Kidney (tissue), 13 donors: ENCODE measurements at regions not wholly inside any gene's neighbourhood (a gene's known extent, or its start where the extent isn't known, plus 50 kb on each side); places are given as distances from the start of the nearest gene placed in this dataset.

Source experiments
- DNase-seq, 5 donors: peaks; one replicate each; pipeline ENCODE4 v3.0.0-alpha.2; 2013 to 2020
- FAIRE-seq: peaks from 2 replicates; lab custom pipeline; 2012; peaks lifted over from hg19 to GRCh38; lab: Jason Lieb, UNC
- H3K27ac ChIP-seq, 2 donors: one replicate each; pipeline ENCODE4 v1.7.0; 2013; ENCODE audit warnings: low read depth in 2 of 2, low read length in 2 of 2, inconsistent platforms in 1 of 2
- H3K27me3 ChIP-seq: one replicate; pipeline ENCODE4 v1.7.1; 2013; ENCODE audit warnings: low read length, inconsistent platforms; ENCODE audit not compliant: control insufficient read depth, insufficient read depth
- H3K36me3 ChIP-seq, 3 donors: one replicate each; pipeline versions ENCODE4 v1.7.0 to v1.7.1; 2013; ENCODE audit warnings: low read length in 3 of 3, control low read depth in 1 of 3, inconsistent platforms in 1 of 3; ENCODE audit not compliant: insufficient read depth in 3 of 3, control insufficient read depth in 2 of 3
- H3K4me1 ChIP-seq, 3 donors: one replicate each; pipeline versions ENCODE4 v1.7.0 to v1.7.1; 2013; ENCODE audit warnings: low read length in 3 of 3, inconsistent platforms in 1 of 3, low read depth in 1 of 3; ENCODE audit not compliant: control insufficient read depth in 2 of 3, insufficient read depth in 2 of 3
- H3K4me3 ChIP-seq, 3 donors: one replicate each; pipeline versions ENCODE4 v1.7.0 to v1.8.1; 2013; ENCODE audit warnings: low read length in 3 of 3, control low read depth in 1 of 3, inconsistent platforms in 1 of 3
- H3K9ac ChIP-seq, 3 donors: one replicate each; pipeline versions ENCODE4 v1.7.0 to v1.7.1; 2013; ENCODE audit warnings: low read length in 3 of 3, control low read depth in 1 of 3, inconsistent platforms in 1 of 3
- H3K9me3 ChIP-seq, 3 donors: one replicate each; pipeline versions ENCODE4 v1.7.0 to v1.7.1; 2013; ENCODE audit warnings: low read length in 3 of 3, control low read depth in 1 of 3, inconsistent platforms in 1 of 3; ENCODE audit not compliant: control insufficient read depth in 2 of 3, insufficient read depth in 1 of 3
- CTCF ChIP-seq: IDR thresholded peaks from 3 replicates; pipeline ENCODE4 v1.5.1; 2012; ENCODE audit warnings: mild to moderate bottlenecking, moderate library complexity, borderline replicate concordance; ENCODE audit not compliant: insufficient read depth; ENCODE audit errors: extremely low read depth
- intact Hi-C: fragments of 100-400 bp; cut with DNase I; formaldehyde crosslinking; loops from one replicate; pipeline ENCODE4 v1.11.1; 2022
- donor health status: control.
- donor health status: control.
- donor health status: control.
- donor health status: control.
- donor health status: control.
- donor health status: DM: yes; HTN: yes; CAD: no.
- donor health status: Normal renal cell carcinoma (clear cell type).

DNA sequence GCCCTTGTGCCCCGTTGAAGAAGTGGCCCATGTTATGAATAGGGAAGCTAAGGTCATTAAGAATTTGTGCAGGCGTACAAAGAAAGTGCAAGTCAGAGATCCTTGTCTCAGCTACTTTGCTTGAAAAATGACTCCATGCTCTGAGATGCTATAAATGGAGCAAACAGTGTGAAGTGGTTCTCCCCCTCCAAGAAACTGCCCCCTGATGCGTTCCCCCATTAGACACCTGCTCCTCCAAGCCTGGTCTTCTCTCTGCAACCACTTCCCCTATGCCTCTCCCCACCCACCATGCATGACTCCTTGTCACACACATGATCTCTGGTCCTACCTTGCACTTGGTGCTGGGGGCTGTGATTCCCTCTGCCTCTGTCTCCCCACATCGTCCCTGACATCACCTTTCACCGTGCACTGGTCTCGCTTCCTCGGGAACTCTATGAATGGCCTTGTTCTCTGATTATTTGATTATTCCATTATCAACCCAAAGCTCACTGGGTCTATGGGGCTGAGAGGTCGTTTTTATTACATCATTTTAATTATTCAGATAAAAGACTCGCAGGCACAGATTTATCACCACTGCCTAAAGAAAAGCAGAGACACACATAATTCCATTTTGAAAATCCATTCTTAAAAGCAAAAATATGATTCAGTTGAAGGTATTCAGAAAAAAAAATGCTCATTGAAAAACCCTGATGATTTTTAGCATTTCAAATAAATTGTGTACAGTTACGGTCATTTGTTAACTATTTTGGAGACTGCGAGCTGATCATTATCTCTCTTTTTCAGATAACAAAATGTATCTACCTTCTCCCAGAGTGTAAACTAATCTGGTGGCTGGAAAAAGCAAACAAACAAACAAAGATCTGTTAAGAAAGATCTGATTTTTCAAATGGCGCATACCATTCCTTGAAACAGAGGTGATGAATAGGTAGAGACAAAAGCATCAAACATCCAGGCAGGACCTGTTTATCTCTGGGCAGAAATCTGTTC, 294.9 kb downstream of the SOX11 start:
- Histone ChIP-seq H3K9ac (no peak overlapping the region), H3K4me1 (no peaks in the 10 kb centered on the region), H3K9me3 (no peaks in the 10 kb centered on the region), H3K27ac (no peak overlapping the region), H3K27me3 (no peaks in the 10 kb centered on the region), H3K36me3 (no peaks in the 10 kb centered on the region), H3K4me3 (no peak overlapping the region)
- no peak for TF ChIP-seq CTCF
- FAIRE-seq: no peak
- intact Hi-C loops: no loop called here
- no peak for DNase-seq

GRCh38 chr2:5988120-5988519, 295.9 kb downstream of the SOX11 start:
- Histone ChIP-seq H3K9ac (no peak overlapping the region), H3K27me3 (no peaks in the 10 kb centered on the region), H3K4me3 (no peak overlapping the region), H3K27ac (no peak overlapping the region), H3K9me3 (no peaks in the 10 kb centered on the region), H3K4me1 (no peaks in the 10 kb centered on the region), H3K36me3 (no peaks in the 10 kb centered on the region)
- intact Hi-C loops: no loop called here
- no peak for TF ChIP-seq CTCF
- DNase-seq: no peak
- FAIRE-seq: no peak

DNA sequence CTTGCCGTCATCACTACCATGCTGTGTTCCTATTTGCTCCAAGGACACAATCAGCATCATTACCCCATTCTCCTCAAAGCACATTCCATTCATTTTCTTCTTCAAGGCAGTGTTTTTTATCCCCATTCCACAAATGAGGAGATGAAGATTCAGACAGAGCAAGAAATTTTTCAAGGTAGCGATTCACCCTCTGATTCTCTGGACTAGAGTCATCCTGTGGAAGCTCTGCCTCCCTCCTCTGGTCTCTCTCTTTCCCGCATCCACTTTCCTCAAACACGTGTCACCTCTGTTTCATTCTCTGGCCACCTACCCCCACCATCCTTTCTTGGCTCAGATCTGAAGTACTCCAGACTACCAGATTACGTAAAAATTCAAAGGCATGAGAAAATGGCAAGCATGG, 297.9 kb downstream of the SOX11 start:
- no peaks in the 10 kb centered on the region for H3K27me3 ChIP-seq
- intact Hi-C loops: no loop called here
- H3K9me3 ChIP-seq: no peaks in the 10 kb centered on the region
- DNase-seq: no peak
- no peak overlapping the region for H3K4me3 ChIP-seq
- no peaks in the 10 kb centered on the region for H3K36me3 ChIP-seq
- no peak for FAIRE-seq
- no peak for TF ChIP-seq CTCF
- H3K4me1 ChIP-seq: no peaks in the 10 kb centered on the region
- no peak overlapping the region for H3K9ac ChIP-seq
- H3K27ac ChIP-seq: no peak overlapping the region
